ENCODE measurements at regions not wholly inside any gene's neighbourhood (a gene's known extent, or its start where the extent isn't known, plus 50 kb on each side); places are given as distances from the start of the nearest gene placed in this dataset.

DNA sequence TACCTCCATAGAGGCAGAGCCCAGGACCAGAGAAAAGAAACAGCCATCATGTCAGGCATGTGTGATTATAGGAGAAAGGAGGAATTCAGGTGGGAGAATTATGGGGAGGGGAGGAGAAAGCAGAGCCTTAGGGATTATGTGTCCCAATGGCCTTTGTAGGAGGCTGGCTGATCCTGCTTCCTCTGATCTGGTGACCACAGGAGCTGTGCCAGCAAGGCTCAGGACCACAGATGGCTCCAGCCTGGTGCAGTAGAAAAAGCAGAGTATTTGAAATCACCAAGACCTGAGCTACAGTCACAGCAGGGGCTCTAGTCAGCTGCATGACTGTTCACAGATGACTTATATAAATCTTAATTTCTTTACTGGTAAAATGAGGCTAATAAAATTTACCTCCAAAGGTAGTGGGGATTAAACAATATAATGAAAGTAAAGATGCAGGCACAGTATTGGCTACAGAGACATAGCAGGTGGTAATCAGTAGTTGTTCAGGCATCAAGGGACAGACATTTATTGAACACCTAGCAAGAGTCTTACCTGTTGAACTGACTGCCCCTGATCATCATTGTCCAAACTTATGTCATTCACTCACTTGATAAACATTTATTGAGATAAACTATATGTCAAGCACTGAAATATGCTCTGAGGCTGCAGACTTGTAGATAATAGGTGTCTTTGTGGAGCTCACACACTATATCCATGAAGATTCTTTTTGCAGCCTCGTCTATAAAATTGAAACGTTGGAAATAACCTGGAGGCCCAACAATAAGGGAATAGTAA is 121.3 kb downstream of the MYCN start:
- TF ChIP-seq, protein P1, sequence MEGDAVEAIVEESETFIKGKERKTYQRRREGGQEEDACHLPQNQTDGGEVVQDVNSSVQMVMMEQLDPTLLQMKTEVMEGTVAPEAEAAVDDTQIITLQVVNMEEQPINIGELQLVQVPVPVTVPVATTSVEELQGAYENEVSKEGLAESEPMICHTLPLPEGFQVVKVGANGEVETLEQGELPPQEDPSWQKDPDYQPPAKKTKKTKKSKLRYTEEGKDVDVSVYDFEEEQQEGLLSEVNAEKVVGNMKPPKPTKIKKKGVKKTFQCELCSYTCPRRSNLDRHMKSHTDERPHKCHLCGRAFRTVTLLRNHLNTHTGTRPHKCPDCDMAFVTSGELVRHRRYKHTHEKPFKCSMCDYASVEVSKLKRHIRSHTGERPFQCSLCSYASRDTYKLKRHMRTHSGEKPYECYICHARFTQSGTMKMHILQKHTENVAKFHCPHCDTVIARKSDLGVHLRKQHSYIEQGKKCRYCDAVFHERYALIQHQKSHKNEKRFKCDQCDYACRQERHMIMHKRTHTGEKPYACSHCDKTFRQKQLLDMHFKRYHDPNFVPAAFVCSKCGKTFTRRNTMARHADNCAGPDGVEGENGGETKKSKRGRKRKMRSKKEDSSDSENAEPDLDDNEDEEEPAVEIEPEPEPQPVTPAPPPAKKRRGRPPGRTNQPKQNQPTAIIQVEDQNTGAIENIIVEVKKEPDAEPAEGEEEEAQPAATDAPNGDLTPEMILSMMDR (IDR thresholded peaks at IDR 0.05), result no peak
- TF ChIP-seq ZFX (IDR thresholded peaks at IDR 0.05; ENCODE audit: borderline replicate concordance), result no peak

Measured in 22Rv1 (cell line).